ENCODE measurements at regions not wholly inside any gene's neighbourhood (a gene's known extent, or its start where the extent isn't known, plus 50 kb on each side); places are given as distances from the start of the nearest gene placed in this dataset.

- DNase-seq = no peak
These were observed 500.4 kb downstream of the SLC4A3 start for GRCh38 chr2:220127876-220128275.

DNA sequence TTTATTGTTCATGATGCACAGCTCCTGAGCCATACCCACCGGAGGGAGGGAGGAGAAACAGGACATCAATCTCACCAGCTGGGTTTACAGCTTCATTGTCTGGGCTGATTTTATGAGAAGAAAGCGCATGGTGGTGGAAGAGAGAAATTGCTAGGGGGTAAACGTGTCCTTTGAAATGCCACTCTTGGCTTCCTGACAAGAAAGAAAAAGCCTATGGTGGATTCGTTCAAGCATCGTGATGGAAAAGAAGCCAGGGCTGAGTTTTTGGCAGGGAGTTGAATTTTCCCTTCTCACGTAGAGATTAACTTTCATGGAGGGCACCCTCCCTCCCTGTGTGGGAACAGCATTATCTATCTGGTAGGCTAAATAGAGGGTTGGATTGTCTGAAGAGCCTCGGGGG, 502.0 kb downstream of the SLC4A3 start:
- DNase-seq = no peak

- no peak for DNase-seq
These were observed 507.5 kb downstream of the SLC4A3 start for GRCh38 chr2:220134756-220135534.

GRCh38 chr2:220143336-220143735, 515.9 kb downstream of the SLC4A3 start:
- no peak for DNase-seq

GRCh38 chr2:220144411-220144810, 517.0 kb downstream of the SLC4A3 start:
- DNase-seq = no peak

- no peak for DNase-seq
These were observed 520.0 kb downstream of the SLC4A3 start for GRCh38 chr2:220147161-220148038.

- DNase-seq = no peak
These were observed 521.2 kb downstream of the SLC4A3 start for GRCh38 chr2:220148471-220149248.

- no peak for DNase-seq
These were observed 523.9 kb downstream of the SLC4A3 start for GRCh38 chr2:220151341-220151740.

DNA sequence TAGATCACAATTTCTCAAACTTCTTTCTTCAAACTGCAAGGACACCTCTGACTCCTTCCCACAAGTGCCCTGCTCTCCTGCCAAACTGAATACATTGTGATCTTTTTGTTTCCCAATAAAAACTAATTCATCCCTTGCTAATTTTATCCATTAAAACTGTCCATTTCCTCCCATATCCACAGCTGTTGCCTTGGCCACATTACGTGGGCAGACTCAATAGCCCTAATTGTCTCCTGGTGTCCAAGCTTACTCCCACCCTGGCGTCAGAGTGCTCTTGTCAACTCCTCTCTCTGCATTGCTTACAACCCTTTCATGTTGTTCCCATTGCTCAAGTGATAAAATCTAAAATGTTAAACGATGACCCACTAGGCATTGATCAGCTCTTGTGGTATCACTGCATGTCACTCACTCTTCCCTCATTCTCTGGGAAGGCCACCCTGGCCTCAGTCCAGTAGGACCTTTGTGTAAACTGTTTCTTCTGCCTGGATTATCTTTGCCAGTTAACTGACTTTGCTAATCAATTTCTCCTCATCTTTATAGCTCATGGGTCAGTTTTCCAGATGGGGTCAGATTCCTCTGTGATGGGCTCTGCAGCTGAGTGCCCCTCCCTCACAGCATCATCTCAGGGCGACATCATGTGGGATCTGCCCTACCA, 525.0 kb downstream of the SLC4A3 start:
- DNase-seq = no peak

DNA sequence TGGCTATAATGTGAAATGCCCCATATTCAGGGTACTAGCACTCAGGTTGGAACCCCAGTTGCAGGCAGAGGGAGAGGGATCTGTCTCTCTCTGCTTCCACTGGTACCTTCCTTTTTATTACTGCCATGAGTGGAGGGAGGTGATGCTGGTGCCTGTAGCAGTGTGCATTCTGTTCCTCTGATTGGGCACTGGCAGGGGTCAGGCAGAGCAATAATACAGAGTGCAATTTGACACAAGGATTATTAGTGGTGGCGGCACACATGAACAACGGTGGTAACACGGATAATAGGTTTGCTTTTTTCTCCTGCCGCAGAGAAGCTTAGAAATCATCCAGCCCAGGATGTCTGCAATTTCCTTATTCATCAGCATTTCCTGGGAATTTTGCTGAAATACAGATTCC, 525.7 kb downstream of the SLC4A3 start:
- DNase-seq = no peak

DNA sequence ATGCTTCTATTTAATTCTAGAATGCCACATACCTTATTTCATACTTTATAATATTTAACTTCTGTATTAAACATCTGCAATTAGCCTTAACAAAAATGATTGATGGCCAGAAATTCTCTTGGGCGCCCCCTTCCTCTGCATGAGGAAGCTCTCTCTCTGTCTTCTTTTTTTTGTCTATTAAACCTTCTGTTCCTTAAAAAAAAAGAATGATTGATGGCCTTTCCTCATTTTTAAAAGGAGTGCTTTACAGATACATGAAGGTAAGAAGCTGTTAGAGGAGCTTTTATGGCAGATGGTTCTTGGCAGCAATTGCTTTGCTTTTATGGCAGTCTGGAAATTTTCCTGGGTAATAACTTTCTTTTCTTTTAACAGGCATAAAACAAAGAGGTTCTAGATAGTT, 526.9 kb downstream of the SLC4A3 start:
- no peak for DNase-seq

GRCh38 chr2:220157312-220157711, 529.9 kb downstream of the SLC4A3 start:
- no peak for DNase-seq

GRCh38 chr2:220159738-220160137, 532.3 kb downstream of the SLC4A3 start:
- no peak for DNase-seq

GRCh38 chr2:220162320-220162719, 534.9 kb downstream of the SLC4A3 start:
- no peak for DNase-seq

GRCh38 chr2:220163486-220163885, 536.1 kb downstream of the SLC4A3 start:
- DNase-seq = no peak

GRCh38 chr2:220165401-220165800, 538.0 kb downstream of the SLC4A3 start:
- DNase-seq = no peak

DNA sequence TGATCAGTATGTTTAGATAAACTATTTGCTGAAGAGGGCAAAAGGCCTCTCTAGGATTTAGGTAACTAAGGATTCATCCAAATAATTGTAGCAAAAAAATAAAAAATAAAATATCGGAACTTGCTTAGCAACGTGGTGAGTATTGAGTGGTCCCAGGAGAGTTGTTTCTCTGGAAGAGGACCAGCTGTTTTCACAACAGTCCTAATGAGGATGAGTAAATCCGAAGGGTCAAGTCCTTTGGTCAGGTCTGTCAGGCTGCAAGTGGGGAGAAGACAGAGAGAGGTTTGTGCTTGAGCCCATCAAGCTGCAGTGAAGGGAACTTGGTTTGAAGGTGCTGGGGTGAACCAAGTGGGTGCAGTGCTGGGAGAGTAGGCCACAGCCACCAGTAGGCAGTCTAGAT, 539.2 kb downstream of the SLC4A3 start:
- no peak for DNase-seq

DNA sequence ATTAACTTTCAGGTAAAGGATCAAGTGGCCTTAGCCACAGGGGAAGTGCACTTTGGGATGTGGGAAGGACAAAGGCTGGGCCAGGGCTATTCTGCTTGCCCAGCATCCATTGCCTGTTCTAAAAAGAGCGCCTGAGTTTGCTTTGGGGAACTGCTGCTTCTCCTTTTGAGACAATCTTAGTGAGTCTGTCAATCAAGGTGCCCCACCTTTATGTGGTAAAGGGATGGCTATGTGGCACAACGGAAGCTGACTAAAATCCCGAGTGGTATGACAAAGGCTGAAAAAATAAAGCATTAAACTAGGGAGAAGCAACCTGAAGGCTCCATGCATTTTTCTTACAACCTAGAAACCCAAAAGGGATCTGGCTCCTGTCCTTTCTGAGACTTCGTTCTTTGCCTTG, 540.5 kb downstream of the SLC4A3 start:
- DNase-seq = no peak

DNA sequence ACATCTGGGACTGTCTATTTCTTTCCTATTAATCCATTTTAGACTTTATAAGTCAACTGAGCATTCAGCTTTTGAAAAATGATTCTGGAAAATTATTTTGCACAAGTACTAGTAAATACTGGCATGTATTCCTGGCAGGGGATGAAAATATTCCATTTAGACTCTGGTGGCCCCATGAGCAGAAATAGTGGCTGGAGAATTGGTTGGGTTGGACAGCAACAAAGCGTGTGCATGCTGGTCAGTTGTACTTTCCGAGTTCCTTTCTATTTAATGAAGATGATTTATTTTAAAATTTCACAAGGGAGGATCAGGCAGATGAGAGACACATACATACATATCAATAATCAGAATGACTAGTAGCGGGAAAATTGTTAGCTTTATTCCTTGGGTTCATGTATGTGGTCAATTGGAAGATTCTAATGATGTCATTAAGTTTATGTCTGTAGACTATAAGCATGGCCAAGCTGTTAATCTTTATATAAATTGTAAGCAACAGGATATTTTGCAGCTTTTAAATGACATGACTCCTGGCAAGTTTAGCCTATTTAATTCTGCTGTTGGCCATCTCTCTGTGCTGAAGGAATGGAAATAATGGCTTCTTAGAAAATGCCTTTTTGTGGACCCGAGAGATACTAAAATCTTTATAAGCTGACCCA, 541.6 kb downstream of the SLC4A3 start:
- no peak for DNase-seq

GRCh38 chr2:220174826-220175225, 547.4 kb downstream of the SLC4A3 start:
- no peak for DNase-seq

- DNase-seq = no peak
These were observed 548.5 kb downstream of the SLC4A3 start for GRCh38 chr2:220175967-220176366.

DNA sequence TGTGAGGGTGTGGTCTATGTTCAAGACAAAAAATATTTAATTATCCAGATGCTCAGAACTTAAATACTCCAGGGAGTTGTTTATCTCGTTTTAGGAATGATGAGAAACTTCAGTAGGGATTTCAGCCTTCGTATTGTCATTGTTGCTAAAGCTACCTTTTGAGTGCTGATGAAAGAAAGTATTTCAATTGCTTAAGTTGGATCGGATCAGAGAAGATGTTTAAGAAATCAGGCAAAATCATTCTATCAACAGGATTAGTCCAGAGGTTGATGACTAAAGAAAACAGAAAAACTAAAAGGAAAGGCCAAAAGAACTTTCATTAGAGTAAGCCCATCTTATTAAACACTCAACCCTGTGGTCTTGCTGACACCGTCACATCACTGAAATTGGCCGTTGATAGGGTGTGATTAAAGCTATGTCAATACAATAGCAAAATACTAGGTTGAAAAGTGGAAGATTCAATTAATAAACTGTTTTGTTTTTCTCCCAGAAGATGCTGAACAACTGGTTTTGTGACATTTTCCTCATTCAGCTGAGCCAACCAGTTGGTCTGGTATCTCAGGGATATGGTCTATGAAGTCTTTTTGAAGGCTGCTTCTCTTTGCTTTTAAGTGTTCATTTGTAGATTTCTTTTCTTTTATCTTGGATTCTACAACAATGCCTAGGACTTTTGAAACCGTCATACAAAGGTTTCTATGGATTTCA, 551.7 kb downstream of the SLC4A3 start:
- DNase-seq = no peak
